Mesenchymal stem cell (in vitro differentiated cells and primary cell): ENCODE measurements at regions not wholly inside any gene's neighbourhood (a gene's known extent, or its start where the extent isn't known, plus 50 kb on each side); places are given as distances from the start of the nearest gene placed in this dataset.

Experiments used
- DNase-seq: peaks from one replicate; pipeline ENCODE4 v3.0.0-alpha.2; 2013
- H2AFZ ChIP-seq: one replicate; pipeline ENCODE4 v1.6.1; 2013; ENCODE audit warnings: low read depth, mild to moderate bottlenecking, control low read depth, inconsistent platforms, low read length, moderate library complexity
- H2AK5ac ChIP-seq: 2 replicates; pipeline ENCODE4 v1.6.1; 2013; ENCODE audit warnings: low read length, moderate library complexity, mild to moderate bottlenecking, inconsistent platforms; ENCODE audit not compliant: severe bottlenecking
- H2BK120ac ChIP-seq: one replicate; pipeline ENCODE4 v1.6.1; 2013; ENCODE audit warnings: low read depth, mild to moderate bottlenecking, inconsistent platforms, low read length, moderate library complexity
- H2BK12ac ChIP-seq, 2 experiments: one replicate each; pipeline ENCODE4 v1.6.1; 2013; ENCODE audit warnings: inconsistent platforms in 2 of 2, low read length in 2 of 2, mild to moderate bottlenecking in 2 of 2, moderate library complexity in 2 of 2, control low read depth in 1 of 2
- H2BK15ac ChIP-seq: one replicate; pipeline ENCODE4 v1.6.1; 2013; ENCODE audit warnings: mild to moderate bottlenecking, low read depth, inconsistent platforms; ENCODE audit not compliant: poor library complexity, severe bottlenecking
- H2BK5ac ChIP-seq: 2 replicates; pipeline ENCODE4 v1.6.1; 2013; ENCODE audit warnings: low read depth, mild to moderate bottlenecking, low read length, control low read depth, inconsistent platforms; ENCODE audit not compliant: poor library complexity, severe bottlenecking
- H3K14ac ChIP-seq, 2 experiments: one replicate each; pipeline ENCODE4 v1.6.1; 2013; ENCODE audit warnings: inconsistent platforms in 2 of 2, low read length in 2 of 2, control low read depth in 1 of 2, mild to moderate bottlenecking in 1 of 2, moderate library complexity in 1 of 2
- H3K18ac ChIP-seq, 2 experiments: one replicate each; pipeline ENCODE4 v1.6.1; 2013; ENCODE audit warnings: inconsistent platforms in 2 of 2, low read length in 2 of 2, control low read depth in 1 of 2, low read depth in 1 of 2, mild to moderate bottlenecking in 1 of 2
- H3K23ac ChIP-seq, 2 experiments: one replicate each; pipeline ENCODE4 v1.6.1; 2013; ENCODE audit warnings: inconsistent platforms in 2 of 2, low read length in 2 of 2, mild to moderate bottlenecking in 2 of 2, moderate library complexity in 2 of 2, control low read depth in 1 of 2
- H3K27ac ChIP-seq: 2 replicates; pipeline ENCODE4 v1.5.1; 2013; ENCODE audit warnings: mild to moderate bottlenecking, moderate library complexity, low read length, control low read depth, inconsistent platforms; ENCODE audit not compliant: poor library complexity, severe bottlenecking
- H3K27me3 ChIP-seq, 2 experiments: 2 replicates each; pipeline versions ENCODE4 v1.6.1 to v1.7.0; 2013; ENCODE audit warnings: low read length in 2 of 2, mild to moderate bottlenecking in 2 of 2, moderate library complexity in 2 of 2, control low read depth in 1 of 2, inconsistent platforms in 1 of 2; ENCODE audit not compliant: control insufficient read depth in 1 of 2, insufficient read depth in 1 of 2
- H3K36me3 ChIP-seq, 2 experiments: 2 replicates each; pipeline versions ENCODE4 v1.6.1 to v1.7.0; 2013; ENCODE audit warnings: low read length in 2 of 2, control low read depth in 1 of 2, inconsistent platforms in 1 of 2, low read depth in 1 of 2, mild to moderate bottlenecking in 1 of 2; ENCODE audit not compliant: insufficient read depth in 2 of 2, control insufficient read depth in 1 of 2
- H3K4ac ChIP-seq, 2 experiments: one replicate each; pipeline ENCODE4 v1.6.1; 2013; ENCODE audit warnings: inconsistent platforms in 2 of 2, low read length in 2 of 2, mild to moderate bottlenecking in 2 of 2, moderate library complexity in 2 of 2, control low read depth in 1 of 2, low read depth in 1 of 2
- H3K4me1 ChIP-seq: 2 replicates; pipeline ENCODE4 v1.6.1; 2013; ENCODE audit warnings: low read depth, low read length, control low read depth; ENCODE audit not compliant: control insufficient read depth, insufficient read depth
- H3K4me2 ChIP-seq: 2 replicates; pipeline ENCODE4 v1.6.1; 2013; ENCODE audit warnings: low read length, mild to moderate bottlenecking, inconsistent platforms; ENCODE audit not compliant: poor library complexity, severe bottlenecking
- H3K4me3 ChIP-seq, 2 experiments: 2 replicates each; pipeline versions ENCODE4 v1.5.1 to v1.7.0; 2013; ENCODE audit warnings: low read length in 2 of 2, mild to moderate bottlenecking in 2 of 2, control low read depth in 1 of 2, low read depth in 1 of 2; ENCODE audit not compliant: insufficient read depth in 1 of 2
- H3K79me1 ChIP-seq: replicated peaks from 2 replicates; pipeline ENCODE4 v1.6.1; 2013; ENCODE audit warnings: mild to moderate bottlenecking, control low read depth, low read length, inconsistent platforms; ENCODE audit not compliant: poor library complexity, severe bottlenecking
- H3K9ac ChIP-seq: 2 replicates; pipeline ENCODE4 v1.7.0; 2013; ENCODE audit warnings: mild to moderate bottlenecking, low read length, moderate library complexity
- H3K9me3 ChIP-seq: 2 replicates; pipeline ENCODE4 v1.7.0; 2013; ENCODE audit warnings: mild to moderate bottlenecking, low read length; ENCODE audit not compliant: control insufficient read depth
- H4K8ac ChIP-seq: one replicate; pipeline ENCODE4 v1.6.1; 2013; ENCODE audit warnings: inconsistent platforms, mild to moderate bottlenecking, low read length, moderate library complexity
- H4K91ac ChIP-seq: one replicate; pipeline ENCODE4 v1.6.1; 2013; ENCODE audit warnings: mild to moderate bottlenecking, low read length, inconsistent platforms
- WGBS: methylation state at CpG from one replicate; pipeline ENCODE4 v1.1.7; 2013; ENCODE audit warnings: mixed read lengths; 5-methylcytosine and 5-hydroxymethylcytosine counted together

GRCh38 chrX:20455001-20455400 lies 188.3 kb upstream of the RPS6KA3 start:
- H3K14ac ChIP-seq, result no peak overlapping the region
- H3K79me1 ChIP-seq, result no peaks in the 10 kb centered on the region
- no peak overlapping the region for H4K91ac ChIP-seq
- DNase-seq, result no peak
- H3K27ac ChIP-seq, result no peak overlapping the region
- no peak overlapping the region for H2BK12ac ChIP-seq
- no peak overlapping the region for H3K4me2 ChIP-seq
- H3K18ac ChIP-seq, result no peak overlapping the region
- no peak overlapping the region for H3K4me3 ChIP-seq
- no peak overlapping the region for H2BK5ac ChIP-seq
- H3K4me1 ChIP-seq, result no peaks in the 10 kb centered on the region
- no peak overlapping the region for H4K8ac ChIP-seq
- H2AFZ ChIP-seq, result no peak overlapping the region
- H2BK120ac ChIP-seq, result no peak overlapping the region
- H3K23ac ChIP-seq, result no peak overlapping the region
- no peak overlapping the region for H3K4ac ChIP-seq
- H2BK15ac ChIP-seq, result no peak overlapping the region
- no peaks in the 10 kb centered on the region for H3K36me3 ChIP-seq
- peaks cover 0 to 4% of the 10 kb centered on the region in 2 experiments for H3K27me3 ChIP-seq
- no peak overlapping the region for H3K9ac ChIP-seq
- no peaks in the 10 kb centered on the region for H3K9me3 ChIP-seq
- H2AK5ac ChIP-seq, result no peak overlapping the region
- 35% methylated on average over 3 of the region's 3 CpGs for WGBS

- H3K4me3 ChIP-seq, result no peak overlapping the region
- H3K14ac ChIP-seq, result no peak overlapping the region
- no peak overlapping the region for H3K27ac ChIP-seq
- no peak overlapping the region for H3K4ac ChIP-seq
- no peak overlapping the region for H2BK12ac ChIP-seq
- no peaks in the 10 kb centered on the region for H3K79me1 ChIP-seq
- peaks cover 0 to 4% of the 10 kb centered on the region in 2 experiments for H3K27me3 ChIP-seq
- H3K18ac ChIP-seq, result peak overlapping the region in 1 of 2 experiments; percentile 3
- H3K4me1 ChIP-seq, result no peaks in the 10 kb centered on the region
- H4K91ac ChIP-seq, result no peak overlapping the region
- H4K8ac ChIP-seq, result no peak overlapping the region
- H3K9ac ChIP-seq, result no peak overlapping the region
- WGBS, result 10% methylated on average over 3 of the region's 3 CpGs
- H3K23ac ChIP-seq, result no peak overlapping the region
- H2BK120ac ChIP-seq, result no peak overlapping the region
- no peaks in the 10 kb centered on the region for H3K36me3 ChIP-seq
- H2AFZ ChIP-seq, result no peak overlapping the region
- no peak overlapping the region for H2AK5ac ChIP-seq
- no peaks in the 10 kb centered on the region for H3K9me3 ChIP-seq
- H3K4me2 ChIP-seq, result no peak overlapping the region
- DNase-seq, result peak; percentile 49
- no peak overlapping the region for H2BK5ac ChIP-seq
- H2BK15ac ChIP-seq, result no peak overlapping the region
Measured at GRCh38 chrX:20454117-20454516, 187.4 kb upstream of the RPS6KA3 start.

- no peak overlapping the region for H3K4me2 ChIP-seq
- H2BK12ac ChIP-seq, result no peak overlapping the region
- no peak overlapping the region for H4K91ac ChIP-seq
- peaks cover 0 to 3% of the 10 kb centered on the region in 2 experiments for H3K27me3 ChIP-seq
- no peak overlapping the region for H3K4ac ChIP-seq
- no peak overlapping the region for H2AK5ac ChIP-seq
- no peak overlapping the region for H3K27ac ChIP-seq
- H3K9me3 ChIP-seq, result no peaks in the 10 kb centered on the region
- H3K79me1 ChIP-seq, result no peaks in the 10 kb centered on the region
- H3K4me3 ChIP-seq, result no peak overlapping the region
- no peaks in the 10 kb centered on the region for H3K4me1 ChIP-seq
- no peak overlapping the region for H2BK120ac ChIP-seq
- H3K23ac ChIP-seq, result no peak overlapping the region
- H4K8ac ChIP-seq, result no peak overlapping the region
- H2BK5ac ChIP-seq, result no peak overlapping the region
- no peak overlapping the region for H3K14ac ChIP-seq
- H3K18ac ChIP-seq, result no peak overlapping the region
- no peaks in the 10 kb centered on the region for H3K36me3 ChIP-seq
- H2BK15ac ChIP-seq, result no peak overlapping the region
- H3K9ac ChIP-seq, result no peak overlapping the region
- no peak overlapping the region for H2AFZ ChIP-seq
- 0% methylated on average over 1 of the region's 4 CpGs for WGBS
- DNase-seq, result no peak
Measured at GRCh38 chrX:20452487-20452886, 185.8 kb upstream of the RPS6KA3 start.

- H3K4me1 ChIP-seq, result no peaks in the 10 kb centered on the region
- DNase-seq, result no peak
- no peak overlapping the region for H2BK12ac ChIP-seq
- H2BK5ac ChIP-seq, result no peak overlapping the region
- H3K4me3 ChIP-seq, result no peak overlapping the region
- no peak overlapping the region for H2BK15ac ChIP-seq
- H2AK5ac ChIP-seq, result no peak overlapping the region
- H2BK120ac ChIP-seq, result no peak overlapping the region
- H3K27ac ChIP-seq, result no peak overlapping the region
- H3K9ac ChIP-seq, result no peak overlapping the region
- H3K9me3 ChIP-seq, result no peaks in the 10 kb centered on the region
- no peaks in the 10 kb centered on the region for H3K79me1 ChIP-seq
- no peaks in the 10 kb centered on the region for H3K36me3 ChIP-seq
- no peak overlapping the region for H2AFZ ChIP-seq
- H3K4ac ChIP-seq, result no peak overlapping the region
- H3K23ac ChIP-seq, result no peak overlapping the region
- no peak overlapping the region for H3K18ac ChIP-seq
- WGBS, result 100% methylated on average over 1 of the region's 2 CpGs
- H4K8ac ChIP-seq, result no peak overlapping the region
- no peak overlapping the region for H3K14ac ChIP-seq
- H3K27me3 ChIP-seq, result peaks cover 0 to 3% of the 10 kb centered on the region in 2 experiments
- no peak overlapping the region for H3K4me2 ChIP-seq
- no peak overlapping the region for H4K91ac ChIP-seq
Measured at GRCh38 chrX:20451929-20452328, 185.2 kb upstream of the RPS6KA3 start.
